K562 (cell line): ENCODE measurements at regions not wholly inside any gene's neighbourhood (a gene's known extent, or its start where the extent isn't known, plus 50 kb on each side); places are given as distances from the start of the nearest gene placed in this dataset.

ENCODE experiments used
- BHLHE40 ChIP-seq: IDR thresholded peaks from 2 replicates; pipeline ENCODE4 v1.6.1; 2011; ENCODE audit warnings: low read length, improper control_type of control experiment
- CTCF ChIP-seq, 3 experiments: IDR thresholded peaks in 2 of 3; conservative IDR thresholded peaks in 1 of 3; 2 replicates each; pipeline ENCODE4 v1.5.1; 2011 to 2012; ENCODE audit warnings: low read length in 3 of 3, mild to moderate bottlenecking in 3 of 3, control low read depth in 2 of 3, improper control_type of control experiment in 1 of 3, inconsistent platforms in 1 of 3, low read depth in 1 of 3, mixed read lengths in 1 of 3, moderate library complexity in 1 of 3; ENCODE audit not compliant: insufficient read depth in 2 of 3
- CXXC5 ChIP-seq: fragments of 250-450 bp; sonication (Bioruptor Pico); IDR thresholded peaks from 2 replicates; pipeline ENCODE4 v1.8.0; 2022; ENCODE audit warnings: inconsistent platforms, mild to moderate bottlenecking, moderate library complexity
- FIP1L1 ChIP-seq: fragments of 200-400 bp; formaldehyde crosslinking; IDR thresholded peaks from 2 replicates; pipeline ENCODE4 v1.6.1; 2018; ENCODE audit warnings: mild to moderate bottlenecking, low read depth, low read length; ENCODE audit not compliant: poor library complexity, severe bottlenecking
- FOXJ3 ChIP-seq: sonication (generic); formaldehyde crosslinking; IDR thresholded peaks from 2 replicates; pipeline ENCODE4 v1.4.0; 2020; ENCODE audit warnings: mild to moderate bottlenecking, missing genetic modification reagents
- NELFE ChIP-seq: IDR thresholded peaks from 2 replicates; pipeline ENCODE4 v1.6.1; 2011; ENCODE audit warnings: mild to moderate bottlenecking; ENCODE audit not compliant: insufficient read depth, insufficient read length
- NFE2L1 ChIP-seq: fragments of 450-650 bp; IDR thresholded peaks from 2 replicates; pipeline ENCODE4 v1.6.1; 2016; ENCODE audit warnings: missing genetic modification characterization, low read depth, mild to moderate bottlenecking, missing compliant biosample characterization, moderate library complexity, borderline replicate concordance
- PBX2 ChIP-seq, 2 experiments: IDR thresholded peaks in 1 of 2; conservative IDR thresholded peaks in 1 of 2; 2 replicates each; pipeline ENCODE4 v1.6.1; 2016; ENCODE audit warnings: low read depth in 2 of 2, mild to moderate bottlenecking in 1 of 2, missing compliant biosample characterization in 1 of 2, missing genetic modification characterization in 1 of 2, moderate library complexity in 1 of 2
- POLR2A ChIP-seq: fragments of 450-650 bp; conservative IDR thresholded peaks from 2 replicates; pipeline ENCODE4 v1.6.1; 2016
- POLR2AphosphoS5 ChIP-seq: IDR thresholded peaks from 2 replicates; pipeline ENCODE4 v1.6.1; 2011; ENCODE audit warnings: mild to moderate bottlenecking, low read depth, low read length, moderate library complexity; ENCODE audit not compliant: control insufficient read depth, insufficient read depth
- ZBTB43 ChIP-seq: sonication (generic); formaldehyde crosslinking; IDR thresholded peaks from 2 replicates; pipeline ENCODE4 v1.8.0; 2023; ENCODE audit warnings: mild to moderate bottlenecking, missing genetic modification reagents
- TF ChIP-seq, protein P1 (sequence below), 2 experiments: fragments of 450-650 bp; formaldehyde crosslinking in 1 of 2; IDR thresholded peaks; 2 replicates each; pipeline versions ENCODE4 v1.4.0 to v1.6.1; 2014 to 2020; ENCODE audit warnings: mild to moderate bottlenecking in 2 of 2, borderline replicate concordance in 1 of 2, low read depth in 1 of 2

- TF ChIP-seq CTCF (IDR thresholded peaks at IDR 0.05 in 2 of 3, conservative IDR thresholded peaks at IDR 0.05 in 1 of 3; ENCODE audit: insufficient read depth in 2 of 3, low read depth in 1 of 3, low read length in 3 of 3) (no peak), POLR2A (no peak), FIP1L1 (no peak), BHLHE40 (no peak), FOXJ3 (CRISPR knock-in tag) (no peak), ZBTB43 (CRISPR knock-in tag) (no peak), NFE2L1 (no peak), CXXC5 (no peak), POLR2AphosphoS5 (no peak), PBX2 (CRISPR knock-in tag; IDR thresholded peaks at IDR 0.05; ENCODE audit: low read depth) (no peak), PBX2 (tag; conservative IDR thresholded peaks at IDR 0.05; ENCODE audit: low read depth) (no peak), NELFE (no peak)
- TF ChIP-seq, protein P1, sequence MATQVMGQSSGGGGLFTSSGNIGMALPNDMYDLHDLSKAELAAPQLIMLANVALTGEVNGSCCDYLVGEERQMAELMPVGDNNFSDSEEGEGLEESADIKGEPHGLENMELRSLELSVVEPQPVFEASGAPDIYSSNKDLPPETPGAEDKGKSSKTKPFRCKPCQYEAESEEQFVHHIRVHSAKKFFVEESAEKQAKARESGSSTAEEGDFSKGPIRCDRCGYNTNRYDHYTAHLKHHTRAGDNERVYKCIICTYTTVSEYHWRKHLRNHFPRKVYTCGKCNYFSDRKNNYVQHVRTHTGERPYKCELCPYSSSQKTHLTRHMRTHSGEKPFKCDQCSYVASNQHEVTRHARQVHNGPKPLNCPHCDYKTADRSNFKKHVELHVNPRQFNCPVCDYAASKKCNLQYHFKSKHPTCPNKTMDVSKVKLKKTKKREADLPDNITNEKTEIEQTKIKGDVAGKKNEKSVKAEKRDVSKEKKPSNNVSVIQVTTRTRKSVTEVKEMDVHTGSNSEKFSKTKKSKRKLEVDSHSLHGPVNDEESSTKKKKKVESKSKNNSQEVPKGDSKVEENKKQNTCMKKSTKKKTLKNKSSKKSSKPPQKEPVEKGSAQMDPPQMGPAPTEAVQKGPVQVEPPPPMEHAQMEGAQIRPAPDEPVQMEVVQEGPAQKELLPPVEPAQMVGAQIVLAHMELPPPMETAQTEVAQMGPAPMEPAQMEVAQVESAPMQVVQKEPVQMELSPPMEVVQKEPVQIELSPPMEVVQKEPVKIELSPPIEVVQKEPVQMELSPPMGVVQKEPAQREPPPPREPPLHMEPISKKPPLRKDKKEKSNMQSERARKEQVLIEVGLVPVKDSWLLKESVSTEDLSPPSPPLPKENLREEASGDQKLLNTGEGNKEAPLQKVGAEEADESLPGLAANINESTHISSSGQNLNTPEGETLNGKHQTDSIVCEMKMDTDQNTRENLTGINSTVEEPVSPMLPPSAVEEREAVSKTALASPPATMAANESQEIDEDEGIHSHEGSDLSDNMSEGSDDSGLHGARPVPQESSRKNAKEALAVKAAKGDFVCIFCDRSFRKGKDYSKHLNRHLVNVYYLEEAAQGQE (IDR thresholded peaks at IDR 0.05; ENCODE audit: borderline replicate concordance): no peak
- TF ChIP-seq, protein P1 (CRISPR knock-in tag; IDR thresholded peaks at IDR 0.05; ENCODE audit: low read depth): no peak
Measured at GRCh38 chr1:82321794-82322193, 521.1 kb downstream of the ADGRL2 start.
